Ovary (tissue), 7 donors: ENCODE measurements at regions not wholly inside any gene's neighbourhood (a gene's known extent, or its start where the extent isn't known, plus 50 kb on each side); places are given as distances from the start of the nearest gene placed in this dataset.

ENCODE experiments used
- DNase-seq, 5 donors: peaks; one replicate each; pipeline ENCODE4 v3.0.0-alpha.2; 2019 to 2020
- H3K27ac ChIP-seq, 2 donors: fragments of 200-600 bp; one replicate each; pipeline versions ENCODE4 v1.5.1 to v1.8.0; 2019 to 2022
- H3K27me3 ChIP-seq: fragments of 200-600 bp; one replicate; pipeline ENCODE4 v1.8.0; 2022
- H3K36me3 ChIP-seq: fragments of 200-600 bp; sonication (generic); one replicate; pipeline ENCODE4 v1.5.1; 2019
- H3K4me1 ChIP-seq: one replicate; pipeline ENCODE4 v1.8.1; 2013; ENCODE audit warnings: mild to moderate bottlenecking, moderate library complexity; ENCODE audit not compliant: insufficient read depth
- H3K4me3 ChIP-seq: fragments of 200-600 bp; sonication (generic); one replicate; pipeline ENCODE4 v1.5.1; 2017
- H3K9me3 ChIP-seq, 2 donors: fragments of 200-600 bp in 1 of 2; sonication (generic) in 1 of 2; one replicate each; pipeline versions ENCODE4 v1.5.1 to v1.8.1; 2013 to 2019; ENCODE audit warnings: mild to moderate bottlenecking in 1 of 2, moderate library complexity in 1 of 2
- EP300 ChIP-seq: sonication (generic); formaldehyde crosslinking; IDR thresholded peaks from one replicate; pipeline ENCODE4 v1.6.1; 2017; ENCODE audit warnings: antibody characterized with exemption
- POLR2A ChIP-seq: fragments of 450-650 bp; IDR thresholded peaks from one replicate; pipeline ENCODE4 v1.6.1; 2017; ENCODE audit warnings: antibody characterized with exemption, mild to moderate bottlenecking, moderate library complexity
- WGBS, 3 donors: extraction: QIAGEN DNeasy Blood & Tissue Kit in 1 of 3; methylation state at CpG; one replicate each; pipeline versions ENCODE4 v1.1.5 to v1.1.7; 2013 to 2017; 5-methylcytosine and 5-hydroxymethylcytosine counted together
- intact Hi-C, 4 donors: fragments of 100-400 bp; cut with DNase I; formaldehyde crosslinking; loops; one replicate each; pipeline versions ENCODE4 v1.11.0 to v1.15.1; 2022 to 2023
- TF ChIP-seq, protein P1 (sequence below), 3 donors: fragments of 450-650 bp in 2 of 3; fragments of 200-600 bp in 1 of 3; IDR thresholded peaks; one replicate each; pipeline versions ENCODE4 v1.5.1 to v1.8.0; 2016 to 2022; ENCODE audit warnings: antibody characterized with exemption in 3 of 3, mild to moderate bottlenecking in 1 of 3
- donor health status: DM: no; HTN: no; CAD: no; lungs with moderate emphysema.
- donor health status: DM: no; HTN: no; CAD: no.
- donor health status: Bipolar disorder and iron deficiency.
- donor health status: DM: no; HTN: no; CAD: no.
- donor health status: DM: yes; HTN: yes; CAD: no.

DNA sequence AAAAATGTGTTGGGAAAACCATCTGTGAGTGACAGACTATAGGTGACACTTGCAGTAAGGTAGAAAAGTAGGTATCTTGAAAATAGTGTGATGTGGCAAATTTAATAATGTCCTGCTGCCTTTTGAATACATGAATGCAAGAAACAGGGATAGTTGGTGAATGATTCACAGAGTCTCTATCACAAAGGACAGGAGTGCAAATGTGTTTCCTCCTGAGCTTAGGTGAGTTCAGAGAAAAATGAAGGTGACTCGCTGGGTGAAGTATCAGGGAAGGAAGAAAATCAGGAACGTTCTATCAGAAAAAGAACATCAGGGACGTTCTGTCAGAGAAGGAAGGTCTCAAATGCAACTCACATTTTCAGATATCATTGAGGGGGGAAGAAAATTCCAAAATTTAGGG, 557.8 kb upstream of the SLC35B3 start:
- no peak overlapping the region for H3K27ac ChIP-seq
- H3K4me3 ChIP-seq: no peak overlapping the region
- intact Hi-C loops: no loop called here
- no peaks in the 10 kb centered on the region for H3K36me3 ChIP-seq
- H3K4me1 ChIP-seq: no peaks in the 10 kb centered on the region
- WGBS, 3 donors: 76 to 90% (median 82%) methylated on average over 3 of the region's 3 CpGs
- H3K27me3 ChIP-seq: no peaks in the 10 kb centered on the region
- H3K9me3 ChIP-seq: no peaks in the 10 kb centered on the region
- TF ChIP-seq EP300 (no peak), POLR2A (no peak)
- TF ChIP-seq, protein P1, sequence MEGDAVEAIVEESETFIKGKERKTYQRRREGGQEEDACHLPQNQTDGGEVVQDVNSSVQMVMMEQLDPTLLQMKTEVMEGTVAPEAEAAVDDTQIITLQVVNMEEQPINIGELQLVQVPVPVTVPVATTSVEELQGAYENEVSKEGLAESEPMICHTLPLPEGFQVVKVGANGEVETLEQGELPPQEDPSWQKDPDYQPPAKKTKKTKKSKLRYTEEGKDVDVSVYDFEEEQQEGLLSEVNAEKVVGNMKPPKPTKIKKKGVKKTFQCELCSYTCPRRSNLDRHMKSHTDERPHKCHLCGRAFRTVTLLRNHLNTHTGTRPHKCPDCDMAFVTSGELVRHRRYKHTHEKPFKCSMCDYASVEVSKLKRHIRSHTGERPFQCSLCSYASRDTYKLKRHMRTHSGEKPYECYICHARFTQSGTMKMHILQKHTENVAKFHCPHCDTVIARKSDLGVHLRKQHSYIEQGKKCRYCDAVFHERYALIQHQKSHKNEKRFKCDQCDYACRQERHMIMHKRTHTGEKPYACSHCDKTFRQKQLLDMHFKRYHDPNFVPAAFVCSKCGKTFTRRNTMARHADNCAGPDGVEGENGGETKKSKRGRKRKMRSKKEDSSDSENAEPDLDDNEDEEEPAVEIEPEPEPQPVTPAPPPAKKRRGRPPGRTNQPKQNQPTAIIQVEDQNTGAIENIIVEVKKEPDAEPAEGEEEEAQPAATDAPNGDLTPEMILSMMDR (IDR thresholded peaks at IDR 0.05): no peak
- no peak for DNase-seq

DNA sequence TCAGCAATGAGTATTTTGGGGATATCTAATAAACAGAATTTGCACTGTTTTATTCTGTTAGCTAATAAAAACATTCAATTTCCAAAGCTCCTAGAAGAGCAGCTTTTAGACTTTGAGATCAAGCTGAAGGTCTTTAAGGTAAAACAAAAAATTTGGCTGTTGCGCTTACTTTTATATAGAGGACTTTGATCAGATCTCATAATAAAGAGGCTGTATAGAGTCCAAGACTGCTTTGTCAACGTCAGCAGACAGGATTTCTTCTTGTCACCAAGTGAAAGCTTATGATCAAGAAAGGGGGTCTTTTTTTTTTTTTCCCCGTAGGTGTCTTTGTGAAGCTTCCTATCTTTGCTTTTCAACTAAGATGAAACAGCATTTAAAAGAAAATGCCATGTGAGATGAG, 556.5 kb upstream of the SLC35B3 start:
- TF ChIP-seq POLR2A (no peak), EP300 (no peak)
- TF ChIP-seq, protein P1 (IDR thresholded peaks at IDR 0.05): no peak
- intact Hi-C loops: no loop called here
- 59 to 62% (median 61%) methylated on average over 3 of the region's 3 CpGs for WGBS, 3 donors
- Histone ChIP-seq H3K27ac (no peak overlapping the region), H3K4me1 (no peaks in the 10 kb centered on the region), H3K4me3 (no peak overlapping the region), H3K36me3 (no peaks in the 10 kb centered on the region), H3K9me3 (no peaks in the 10 kb centered on the region), H3K27me3 (no peaks in the 10 kb centered on the region)
- DNase-seq: no peak

DNA sequence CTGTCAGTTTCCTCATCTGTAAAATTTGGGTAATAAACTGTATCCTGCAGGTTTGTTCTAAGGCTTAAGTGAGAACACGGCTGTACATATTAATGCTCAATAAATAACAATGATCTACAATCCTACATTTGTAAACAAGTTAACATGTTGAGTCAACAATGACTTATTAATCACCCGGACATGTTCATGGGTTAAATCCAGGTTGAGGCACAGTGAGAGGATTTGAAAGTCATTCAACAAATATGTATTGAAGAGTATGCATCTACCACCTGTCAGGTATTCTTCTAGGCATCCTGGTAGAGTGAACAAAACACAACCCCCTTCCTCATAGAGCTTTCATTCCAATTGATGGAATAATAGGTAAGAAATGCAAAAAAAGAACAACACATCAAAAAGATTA, 554.7 kb upstream of the SLC35B3 start:
- DNase-seq: no peak
- intact Hi-C loops: no loop called here
- Histone ChIP-seq H3K27me3 (no peaks in the 10 kb centered on the region), H3K36me3 (no peaks in the 10 kb centered on the region), H3K27ac (no peak overlapping the region), H3K4me1 (no peaks in the 10 kb centered on the region), H3K9me3 (no peaks in the 10 kb centered on the region), H3K4me3 (no peak overlapping the region)
- WGBS, 3 donors: 90 to 95% (median 93%) methylated on average over 2 of the region's 2 CpGs
- TF ChIP-seq, protein P1 (IDR thresholded peaks at IDR 0.05): no peak
- TF ChIP-seq EP300 (no peak), POLR2A (no peak)

DNA sequence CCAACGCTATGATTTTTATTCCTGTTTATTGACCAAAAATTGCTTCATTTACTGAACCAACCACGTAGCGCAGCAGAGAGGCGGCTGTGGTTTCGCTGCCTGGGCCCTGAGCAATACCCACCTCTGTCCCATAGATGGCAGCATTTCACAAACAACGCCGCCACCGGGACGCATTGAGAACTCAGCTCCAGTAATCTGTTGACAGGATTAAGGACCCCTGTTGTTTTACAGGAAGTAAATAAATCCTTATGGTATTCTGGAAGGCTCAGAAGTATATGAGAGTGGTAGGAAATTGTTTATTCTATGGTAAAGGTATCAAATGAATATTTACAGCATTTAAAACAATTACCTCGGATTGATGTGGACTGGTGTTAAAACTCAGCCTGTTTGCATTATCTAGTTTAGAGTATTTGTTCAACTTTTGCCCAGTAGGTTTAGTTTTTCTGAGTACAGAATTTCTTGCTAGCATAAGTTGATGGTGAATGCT, 547.9 kb upstream of the SLC35B3 start:
- Histone ChIP-seq H3K4me1 (no peaks in the 10 kb centered on the region), H3K4me3 (no peak overlapping the region), H3K27ac (no peak overlapping the region), H3K9me3 (no peaks in the 10 kb centered on the region), H3K27me3 (no peaks in the 10 kb centered on the region), H3K36me3 (no peaks in the 10 kb centered on the region)
- intact Hi-C loops: loop anchor here in 2 of 4 donors (5.0 to 10.0 kb wide), 2 partner anchors 1452 to 1454 kb away; no protein-coding TSS in a partner anchor
- DNase-seq: peak; percentile 12 to 47 (median 37)
- TF ChIP-seq, protein P1 (IDR thresholded peaks at IDR 0.05): peak; percentile 23 to 57 (median 56)
- TF ChIP-seq EP300 (no peak), POLR2A (no peak)
- WGBS, 3 donors: 3 to 4% (median 3%) methylated on average over 10 of the region's 10 CpGs
